HEK293T (cell line): ENCODE measurements at regions not wholly inside any gene's neighbourhood (a gene's known extent, or its start where the extent isn't known, plus 50 kb on each side); places are given as distances from the start of the nearest gene placed in this dataset.
"Not testable (repeated sequence)": the region's sequence is repeated elsewhere in the genome, so short reads cannot be mapped to it uniquely, and the experiment has no call there.

Experiments
- CTCF ChIA-PET: fragments of 350-600 bp; formaldehyde crosslinking; extraction: SDS; loops from one replicate; lab custom pipeline; 2021; ENCODE audit warnings: antibody characterized with exemption, inconsistent platforms; lab: Yijun Ruan, JAX
- POLR2A ChIA-PET: fragments of 350-600 bp; formaldehyde crosslinking; extraction: SDS; loops from one replicate; lab custom pipeline; 2020; ENCODE audit warnings: antibody characterized with exemption, inconsistent platforms; lab: Yijun Ruan, JAX
- DNase-seq: peaks from one replicate; pipeline ENCODE4 v3.0.0; 2012; ENCODE audit warnings: mixed read lengths; ENCODE audit errors: extremely low spot score
- ARNT ChIP-seq: fragments of 450-650 bp; IDR thresholded peaks from 2 replicates; pipeline ENCODE4 v1.6.1; 2017; ENCODE audit warnings: mild to moderate bottlenecking
- BHLHE40 ChIP-seq: fragments of 450-650 bp; IDR thresholded peaks from 2 replicates; pipeline ENCODE4 v1.6.1; 2016; ENCODE audit warnings: mild to moderate bottlenecking, moderate library complexity, borderline replicate concordance
- CTBP1 ChIP-seq: fragments of 450-650 bp; IDR thresholded peaks from 2 replicates; pipeline ENCODE4 v1.6.1; 2016; ENCODE audit warnings: borderline replicate concordance
- ELF4 ChIP-seq: fragments of 450-650 bp; IDR thresholded peaks from 2 replicates; pipeline ENCODE4 v1.6.1; 2017; ENCODE audit warnings: antibody characterized with exemption
- FOXA1 ChIP-seq: fragments of 450-650 bp; IDR thresholded peaks from 2 replicates; pipeline ENCODE4 v1.6.1; 2016; ENCODE audit warnings: mild to moderate bottlenecking
- FOXK2 ChIP-seq: fragments of 450-650 bp; IDR thresholded peaks from 2 replicates; pipeline ENCODE4 v1.6.1; 2016; ENCODE audit warnings: mild to moderate bottlenecking
- FOXM1 ChIP-seq: fragments of 450-650 bp; IDR thresholded peaks from 2 replicates; pipeline ENCODE4 v1.6.1; 2017; ENCODE audit warnings: mild to moderate bottlenecking, borderline replicate concordance
- HDGF ChIP-seq: fragments of 450-650 bp; IDR thresholded peaks from 2 replicates; pipeline ENCODE4 v1.6.1; 2017; ENCODE audit warnings: antibody characterized with exemption, borderline replicate concordance
- L3MBTL2 ChIP-seq: fragments of 450-650 bp; conservative IDR thresholded peaks from 2 replicates; pipeline ENCODE4 v1.6.1; 2016; ENCODE audit warnings: mild to moderate bottlenecking
- LEF1 ChIP-seq: fragments of 450-650 bp; IDR thresholded peaks from 2 replicates; pipeline ENCODE4 v1.6.1; 2017; ENCODE audit warnings: mild to moderate bottlenecking, borderline replicate concordance
- NFRKB ChIP-seq: fragments of 450-650 bp; IDR thresholded peaks from 2 replicates; pipeline ENCODE4 v1.6.1; 2016; ENCODE audit warnings: mild to moderate bottlenecking, moderate library complexity
- SP1 ChIP-seq: fragments of 450-650 bp; IDR thresholded peaks from 2 replicates; pipeline ENCODE4 v1.6.1; 2017
- SUZ12 ChIP-seq: fragments of 450-650 bp; IDR thresholded peaks from 2 replicates; pipeline ENCODE4 v1.6.1; 2016; ENCODE audit warnings: mild to moderate bottlenecking
- TARDBP ChIP-seq: fragments of 450-650 bp; IDR thresholded peaks from 2 replicates; pipeline ENCODE4 v1.6.1; 2016
- ZNF384 ChIP-seq: fragments of 450-650 bp; IDR thresholded peaks from 2 replicates; pipeline ENCODE4 v1.6.1; 2016
- TF ChIP-seq, protein P1 (sequence below): fragments of 450-650 bp; IDR thresholded peaks from 2 replicates; pipeline ENCODE4 v1.6.1; 2016

DNA sequence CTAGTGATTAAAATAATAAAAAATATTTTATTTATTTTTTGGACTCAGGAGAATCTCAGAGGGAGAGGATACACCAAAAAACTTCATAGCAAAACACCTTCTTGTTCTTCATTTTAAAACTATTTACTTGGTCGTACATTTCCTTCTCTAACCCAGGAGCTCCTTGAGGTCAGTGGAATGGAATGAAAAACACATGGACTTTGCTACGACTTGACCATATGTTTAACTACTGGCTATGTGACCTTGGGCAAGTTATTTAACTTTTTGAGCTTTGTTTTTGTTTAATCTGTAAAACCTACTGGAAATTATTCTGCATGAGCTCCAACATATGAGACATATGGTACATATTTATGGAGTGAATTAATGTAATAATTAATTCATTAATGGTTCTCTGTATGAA lies 1005.5 kb upstream of the CITED2 start:
- no peak for TF ChIP-seq TARDBP
- TF ChIP-seq ZNF384, result no peak
- no peak for TF ChIP-seq SUZ12
- no peak for TF ChIP-seq L3MBTL2
- no peak for TF ChIP-seq CTBP1
- TF ChIP-seq ELF4, result no peak
- no peak for TF ChIP-seq SP1
- no peak for TF ChIP-seq BHLHE40
- no peak for TF ChIP-seq ARNT
- TF ChIP-seq NFRKB, result no peak
- CTCF ChIA-PET, result no interaction called here
- no peak for DNase-seq
- POLR2A ChIA-PET, result no interaction called here

DNA sequence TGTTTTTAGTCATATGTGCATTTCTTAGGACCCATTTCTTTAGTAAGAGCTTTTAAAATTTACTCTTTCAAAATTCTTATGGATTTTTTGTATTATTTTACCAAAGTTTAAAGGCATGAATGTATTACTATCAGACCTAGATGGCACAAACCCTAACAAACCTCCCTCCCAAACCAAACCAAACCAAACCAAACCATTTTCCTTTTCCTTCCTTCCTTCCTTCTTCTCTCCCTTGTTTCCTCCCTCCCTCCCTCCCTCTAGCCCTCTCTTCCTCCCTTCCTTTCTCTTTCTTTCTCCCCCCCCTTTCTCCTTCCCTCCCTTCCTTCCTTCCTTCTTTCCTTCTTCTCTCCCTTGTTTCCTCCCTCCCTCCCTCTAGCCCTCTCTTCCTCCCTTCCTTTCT lies 1001.8 kb upstream of the CITED2 start:
- ChIA-PET POLR2A (no interaction called here), CTCF (no interaction called here)
- no peak for DNase-seq
- TF ChIP-seq HDGF, result no peak
- TF ChIP-seq ZNF384, result no peak
- no peak for TF ChIP-seq NFRKB
- no peak for TF ChIP-seq FOXM1
- no peak for TF ChIP-seq ARNT
- TF ChIP-seq FOXA1, result no peak
- TF ChIP-seq FOXK2, result no peak
- TF ChIP-seq L3MBTL2, result no peak
- no peak for TF ChIP-seq BHLHE40

DNA sequence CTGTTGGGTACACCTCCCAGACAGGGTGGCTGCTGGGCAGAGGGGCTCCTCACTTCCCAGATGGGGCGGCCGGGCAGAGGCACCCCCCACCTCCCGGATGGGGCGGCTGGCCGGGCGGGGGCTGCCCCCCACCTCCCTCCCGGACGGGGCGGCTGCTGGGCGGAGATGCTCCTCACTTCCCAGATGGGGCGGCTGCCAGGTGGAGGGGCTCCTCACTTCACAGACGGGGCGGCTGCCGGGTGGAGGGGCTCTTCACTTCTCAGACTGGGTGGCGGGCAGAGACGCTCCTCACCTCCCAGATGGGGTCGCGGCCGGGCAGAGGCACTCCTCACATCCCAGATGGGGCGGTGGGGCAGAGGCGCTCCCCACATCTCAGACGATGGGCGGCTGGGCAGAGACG lies 999.3 kb upstream of the CITED2 start:
- POLR2A ChIA-PET, DNase-seq, CTCF ChIA-PET: not testable (repeated sequence)

DNA sequence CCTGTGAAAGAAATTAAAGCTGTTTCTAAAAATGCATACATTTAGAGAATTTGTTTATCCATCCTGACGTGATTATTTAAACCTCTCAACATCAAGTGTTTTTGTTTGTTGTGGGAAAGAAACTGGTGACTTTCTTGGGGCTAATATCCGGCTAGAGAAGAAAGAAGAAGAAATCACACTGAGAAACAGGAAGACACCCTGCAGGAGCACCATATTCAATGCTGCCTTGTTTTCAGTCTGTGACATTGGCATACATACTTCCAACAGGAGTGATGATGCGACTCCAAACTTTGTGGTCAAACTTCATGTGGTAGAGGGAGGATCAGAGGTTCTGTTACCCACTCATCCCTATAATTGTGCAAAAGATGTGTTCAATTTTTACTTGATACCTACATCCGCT lies 997.6 kb upstream of the CITED2 start:
- DNase-seq, result no peak
- TF ChIP-seq SP1 (no peak), SUZ12 (no peak), TARDBP (no peak), ZNF384 (no peak), NFRKB (no peak), LEF1 (no peak), ARNT (no peak), CTBP1 (no peak), ELF4 (no peak), FOXK2 (no peak), FOXA1 (no peak), BHLHE40 (no peak), FOXM1 (no peak), L3MBTL2 (no peak), HDGF (no peak)
- TF ChIP-seq, protein P1, sequence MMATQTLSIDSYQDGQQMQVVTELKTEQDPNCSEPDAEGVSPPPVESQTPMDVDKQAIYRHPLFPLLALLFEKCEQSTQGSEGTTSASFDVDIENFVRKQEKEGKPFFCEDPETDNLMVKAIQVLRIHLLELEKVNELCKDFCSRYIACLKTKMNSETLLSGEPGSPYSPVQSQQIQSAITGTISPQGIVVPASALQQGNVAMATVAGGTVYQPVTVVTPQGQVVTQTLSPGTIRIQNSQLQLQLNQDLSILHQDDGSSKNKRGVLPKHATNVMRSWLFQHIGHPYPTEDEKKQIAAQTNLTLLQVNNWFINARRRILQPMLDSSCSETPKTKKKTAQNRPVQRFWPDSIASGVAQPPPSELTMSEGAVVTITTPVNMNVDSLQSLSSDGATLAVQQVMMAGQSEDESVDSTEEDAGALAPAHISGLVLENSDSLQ, result no peak
- POLR2A ChIA-PET, result no interaction called here
- CTCF ChIA-PET, result no interaction called here

DNA sequence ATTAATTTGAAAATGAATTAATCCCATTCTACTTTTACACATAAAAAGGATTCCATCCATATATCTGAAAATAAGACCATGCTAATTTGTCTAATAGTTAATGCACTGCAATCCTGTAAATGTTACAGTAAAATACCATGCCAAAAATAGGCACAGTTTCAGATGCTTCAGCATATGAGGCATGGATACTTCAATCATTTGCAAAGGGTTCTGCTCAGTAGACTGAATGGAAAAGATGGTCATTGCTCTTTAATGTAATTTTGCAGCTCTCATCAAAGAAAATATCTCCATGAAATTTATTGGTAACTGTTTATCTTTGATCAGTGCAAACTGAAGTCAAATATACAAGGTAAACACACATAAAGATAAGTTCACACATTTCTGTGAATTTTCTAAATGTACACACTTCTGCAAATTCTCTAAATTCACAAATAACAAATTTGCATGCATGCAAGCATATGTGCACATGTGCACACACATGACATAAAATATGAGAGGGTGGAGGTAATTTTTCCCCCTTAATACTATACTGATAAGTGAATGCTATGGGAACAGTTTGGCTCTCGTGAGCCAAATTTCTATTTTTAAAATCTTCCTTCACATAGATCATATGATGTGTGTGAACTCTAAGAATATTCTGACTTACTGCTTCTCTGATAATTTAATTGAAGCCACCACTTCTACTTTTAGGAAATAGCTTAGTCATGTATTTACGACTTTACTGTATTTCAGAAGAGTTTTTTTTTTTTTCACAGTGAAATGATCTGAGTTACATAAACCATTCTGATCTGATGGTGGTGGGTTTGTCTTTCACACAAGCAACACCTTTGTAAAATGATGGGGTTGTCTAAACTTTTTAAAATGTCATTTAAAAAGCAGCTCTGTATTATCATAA lies 996.8 kb upstream of the CITED2 start:
- no peak for TF ChIP-seq FOXM1
- no peak for TF ChIP-seq ELF4
- no peak for TF ChIP-seq SUZ12
- no peak for TF ChIP-seq FOXA1
- TF ChIP-seq FOXK2, result no peak
- no peak for TF ChIP-seq L3MBTL2
- TF ChIP-seq ARNT, result no peak
- TF ChIP-seq CTBP1, result no peak
- TF ChIP-seq BHLHE40, result no peak
- TF ChIP-seq, protein P1, result no peak
- no peak for TF ChIP-seq SP1
- TF ChIP-seq TARDBP, result no peak
- TF ChIP-seq HDGF, result no peak
- POLR2A ChIA-PET, result no interaction called here

DNA sequence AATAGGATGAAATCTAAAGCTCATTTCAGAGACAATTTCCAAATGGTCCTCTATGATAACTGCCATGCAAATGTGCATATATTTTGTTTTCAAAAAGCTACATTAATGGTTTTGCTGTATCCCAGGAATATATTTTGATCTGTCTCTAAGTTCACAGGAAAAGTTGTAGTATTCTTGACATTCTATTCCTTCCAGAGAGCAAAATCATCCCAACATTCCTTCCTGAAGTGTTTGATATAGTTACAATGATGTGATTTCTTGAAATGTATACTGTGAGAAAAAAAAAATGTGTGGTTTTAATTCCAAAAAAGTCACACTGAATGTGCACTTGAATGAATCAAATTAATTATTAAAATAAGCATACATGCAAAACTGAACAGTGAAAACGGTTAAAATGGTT lies 996.0 kb upstream of the CITED2 start:
- DNase-seq, result no peak
- ChIA-PET CTCF (no interaction called here), POLR2A (no interaction called here)
- TF ChIP-seq ZNF384 (no peak), NFRKB (no peak)

More for the DNA sequence above, 996.8 kb upstream of the CITED2 start:
- DNase-seq, result no peak
- CTCF ChIA-PET, result no interaction called here

DNA sequence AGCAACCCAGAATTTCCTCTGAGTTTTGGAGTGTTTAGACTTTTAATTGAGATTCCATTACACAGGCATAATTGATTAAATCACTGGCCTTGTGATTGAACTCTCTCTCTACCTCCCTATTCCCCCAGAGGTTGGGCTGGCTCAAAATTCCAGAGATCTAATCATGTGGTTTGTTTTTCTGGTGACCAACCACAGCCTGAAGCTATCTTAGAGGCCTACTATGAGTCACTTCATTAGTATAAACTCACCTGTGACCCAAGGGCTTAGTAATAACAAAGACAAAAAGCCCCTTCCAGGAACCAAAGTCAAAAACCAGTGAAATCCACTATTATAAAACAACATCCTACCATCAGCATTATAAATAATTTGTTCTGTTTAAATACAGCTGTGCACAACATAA lies 992.5 kb upstream of the CITED2 start:
- POLR2A ChIA-PET, result no interaction called here
- TF ChIP-seq SP1 (no peak), NFRKB (no peak), ELF4 (no peak), FOXA1 (no peak), SUZ12 (no peak), LEF1 (no peak), HDGF (no peak), ZNF384 (no peak), FOXK2 (no peak), CTBP1 (no peak), ARNT (no peak), BHLHE40 (no peak), FOXM1 (no peak), L3MBTL2 (no peak), TARDBP (no peak)
- TF ChIP-seq, protein P1, result no peak

More for the DNA sequence above, 992.5 kb upstream of the CITED2 start:
- CTCF ChIA-PET, result no interaction called here
- DNase-seq, result no peak
